SU-DHL-6 (cell line): ENCODE measurements at regions not wholly inside any gene's neighbourhood (a gene's known extent, or its start where the extent isn't known, plus 50 kb on each side); places are given as distances from the start of the nearest gene placed in this dataset.

Experiments used
- H2AFZ ChIP-seq: fragments of 200-600 bp; sonication (generic); 2 replicates; pipeline ENCODE4 v1.6.1; 2014; ENCODE audit warnings: low read depth, mild to moderate bottlenecking, moderate library complexity, mixed read lengths, antibody characterized with exemption, low read length; ENCODE audit not compliant: severe bottlenecking
- H3F3A ChIP-seq: fragments of 200-600 bp; shearing (Covaris generic); 2 replicates; pipeline ENCODE4 v1.6.0; 2016; ENCODE audit warnings: antibody characterized with exemption, mild to moderate bottlenecking; ENCODE audit not compliant: insufficient read depth
- H3K27ac ChIP-seq: fragments of 200-600 bp; sonication (generic); 2 replicates; pipeline ENCODE4 v1.5.1; 2016; ENCODE audit warnings: low read depth, mild to moderate bottlenecking, low read length, moderate library complexity, mixed read lengths
- H3K27me3 ChIP-seq: fragments of 200-600 bp; sonication (generic), shearing (Covaris generic); 2 replicates; pipeline ENCODE4 v1.6.0; 2014; ENCODE audit warnings: mild to moderate bottlenecking, low read length
- H3K36me3 ChIP-seq: fragments of 200-600 bp; sonication (generic); 2 replicates; pipeline ENCODE4 v1.6.1; 2014; ENCODE audit warnings: mild to moderate bottlenecking, low read length, mixed read lengths
- H3K4me2 ChIP-seq: fragments of 300-600, 200-600 bp; shearing (Covaris generic), sonication (generic); 2 replicates; pipeline ENCODE4 v1.6.0; 2014; ENCODE audit warnings: low read length, low read depth, mild to moderate bottlenecking; ENCODE audit not compliant: poor library complexity, severe bottlenecking
- H3K4me3 ChIP-seq: fragments of 200-600 bp; sonication (generic); 2 replicates; pipeline ENCODE4 v1.5.1; 2014; ENCODE audit warnings: antibody characterized with exemption, low read length, mild to moderate bottlenecking, mixed read lengths; ENCODE audit not compliant: insufficient read depth, poor library complexity, severe bottlenecking
- H3K79me2 ChIP-seq: fragments of 200-600 bp; sonication (generic); 2 replicates; pipeline ENCODE4 v1.6.1; 2014; ENCODE audit warnings: mild to moderate bottlenecking, low read length, moderate library complexity; ENCODE audit not compliant: insufficient read depth
- H3K9ac ChIP-seq: fragments of 200-600 bp; sonication (generic); 2 replicates; pipeline ENCODE4 v1.7.0; 2014; ENCODE audit warnings: mild to moderate bottlenecking, low read length
- H3K9me2 ChIP-seq: fragments of 200-600 bp; sonication (generic); replicated peaks from 2 replicates; pipeline ENCODE4 v1.6.1; 2014; ENCODE audit warnings: low read length; ENCODE audit not compliant: insufficient read depth
- H3K9me3 ChIP-seq: fragments of 200-600 bp; sonication (generic); 2 replicates; pipeline ENCODE4 v1.6.1; 2014; ENCODE audit warnings: low read length, mixed read lengths; ENCODE audit not compliant: insufficient read depth
- H4K20me1 ChIP-seq: fragments of 200-600 bp; sonication (generic); 2 replicates; pipeline ENCODE4 v1.6.1; 2014; ENCODE audit warnings: low read depth, mild to moderate bottlenecking, antibody characterized with exemption, low read length, moderate library complexity, mixed read lengths
- CTCF ChIP-seq: fragments of 200-600 bp; sonication (generic); IDR thresholded peaks from one replicate; pipeline ENCODE4 v1.5.1; 2017; ENCODE audit warnings: antibody characterized with exemption, mild to moderate bottlenecking, low read length, moderate library complexity; ENCODE audit not compliant: insufficient read depth, poor library complexity, severe bottlenecking
- EZH2phosphoT487 ChIP-seq: fragments of 200-600 bp; sonication (generic), shearing (Covaris generic); conservative IDR thresholded peaks from 2 replicates; pipeline ENCODE4 v1.6.1; 2018; ENCODE audit warnings: mild to moderate bottlenecking, antibody characterized with exemption, low read length, moderate library complexity, mixed read lengths

DNA sequence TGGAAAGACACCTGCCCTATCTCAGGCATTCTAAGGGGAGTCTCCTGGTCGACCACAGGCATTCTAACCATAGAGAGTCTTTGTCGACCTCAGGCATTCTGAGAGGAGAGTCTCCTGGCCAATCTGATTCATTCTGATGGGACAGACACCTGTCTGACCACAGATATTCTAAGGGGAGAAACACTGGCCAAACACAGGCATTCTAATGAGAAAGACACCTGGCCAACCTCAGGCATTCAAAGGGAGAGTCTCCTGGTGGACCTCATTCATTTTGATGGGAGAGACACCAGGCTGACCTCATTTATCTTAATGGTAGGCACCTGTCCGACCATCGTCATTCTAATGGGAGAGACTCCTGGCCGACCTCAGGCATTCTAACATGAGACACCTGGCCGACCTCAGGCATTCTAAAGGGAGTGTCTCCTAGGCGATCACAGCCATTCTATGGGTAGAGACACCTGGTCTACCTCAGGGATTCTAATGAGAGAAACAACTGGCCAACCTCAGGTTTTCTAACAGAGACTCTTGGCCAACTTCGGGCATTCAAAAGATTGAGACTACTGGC is 1351.5 kb downstream of the UQCRFS1 start:
- TF ChIP-seq CTCF (no peak), EZH2phosphoT487 (no peak)
- Histone ChIP-seq H3K9me2 (no peaks in the 10 kb centered on the region), H3K4me2 (no peak overlapping the region), H4K20me1 (no peaks in the 10 kb centered on the region), H3K4me3 (no peak overlapping the region), H3K79me2 (no peaks in the 10 kb centered on the region), H3F3A (no peaks in the 10 kb centered on the region), H2AFZ (no peak overlapping the region), H3K27me3 (no peaks in the 10 kb centered on the region), H3K27ac (no peak overlapping the region), H3K9ac (no peak overlapping the region), H3K9me3 (no peaks in the 10 kb centered on the region), H3K36me3 (no peaks in the 10 kb centered on the region)

- TF ChIP-seq EZH2phosphoT487 (no peak), CTCF (no peak)
- no peak overlapping the region for H3K9ac ChIP-seq
- no peaks in the 10 kb centered on the region for H3K79me2 ChIP-seq
- no peak overlapping the region for H3K4me3 ChIP-seq
- no peaks in the 10 kb centered on the region for H3K9me3 ChIP-seq
- no peaks in the 10 kb centered on the region for H3K36me3 ChIP-seq
- H4K20me1 ChIP-seq, result no peaks in the 10 kb centered on the region
- no peak overlapping the region for H3K4me2 ChIP-seq
- no peak overlapping the region for H3K27ac ChIP-seq
- H2AFZ ChIP-seq, result no peak overlapping the region
- H3K27me3 ChIP-seq, result no peaks in the 10 kb centered on the region
- no peaks in the 10 kb centered on the region for H3F3A ChIP-seq
- no peaks in the 10 kb centered on the region for H3K9me2 ChIP-seq
Observed at GRCh38 chr19:27860309-27860934, 1352.5 kb downstream of the UQCRFS1 start.

GRCh38 chr19:27859689-27860088 is 1353.3 kb downstream of the UQCRFS1 start:
- Histone ChIP-seq H3K27ac (no peak overlapping the region), H3K27me3 (no peaks in the 10 kb centered on the region), H3K4me3 (no peak overlapping the region), H3F3A (no peaks in the 10 kb centered on the region), H3K9me2 (no peaks in the 10 kb centered on the region), H3K9me3 (no peaks in the 10 kb centered on the region), H3K79me2 (no peaks in the 10 kb centered on the region), H4K20me1 (no peaks in the 10 kb centered on the region), H2AFZ (no peak overlapping the region), H3K9ac (no peak overlapping the region), H3K4me2 (no peak overlapping the region), H3K36me3 (no peaks in the 10 kb centered on the region)
- TF ChIP-seq EZH2phosphoT487 (no peak), CTCF (no peak)
